OCI-LY3 (cell line): ENCODE measurements at regions not wholly inside any gene's neighbourhood (a gene's known extent, or its start where the extent isn't known, plus 50 kb on each side); places are given as distances from the start of the nearest gene placed in this dataset.

Source experiments
- H2AFZ ChIP-seq: fragments of 200-600, 300-600 bp; shearing (Covaris generic); 2 replicates; pipeline ENCODE4 v1.6.0; 2014; ENCODE audit warnings: antibody characterized with exemption, low read depth, low read length
- H3K27ac ChIP-seq: fragments of 200-600, 300-600 bp; sonication (generic); 2 replicates; pipeline ENCODE4 v1.5.1; 2014; ENCODE audit warnings: mild to moderate bottlenecking, low read length, moderate library complexity, mixed read lengths
- H3K27me3 ChIP-seq: fragments of 200-600, 300-600 bp; sonication (generic); 2 replicates; pipeline ENCODE4 v1.6.1; 2014; ENCODE audit warnings: low read depth, low read length, mixed read lengths
- H3K36me3 ChIP-seq: fragments of 200-600, 300-600 bp; sonication (generic); replicated peaks from 2 replicates; pipeline ENCODE3; 2014; ENCODE audit warnings: low read depth, low read length, mixed read lengths
- H3K4me1 ChIP-seq: fragments of 300-600, 200-600 bp; sonication (generic); 2 replicates; pipeline ENCODE4 v1.6.1; 2014; ENCODE audit warnings: low read length, mixed read lengths
- H3K4me2 ChIP-seq: fragments of 200-600, 300-600 bp; sonication (generic); 2 replicates; pipeline ENCODE4 v1.6.1; 2014; ENCODE audit warnings: low read length, mixed read lengths
- H3K4me3 ChIP-seq: fragments of 300-600, 200-600 bp; sonication (generic); 2 replicates; pipeline ENCODE4 v1.5.1; 2014; ENCODE audit warnings: antibody characterized with exemption, mild to moderate bottlenecking, low read length, moderate library complexity
- H3K79me2 ChIP-seq: fragments of 300-600, 200-600 bp; shearing (Covaris generic); 2 replicates; pipeline ENCODE4 v1.6.1; 2014; ENCODE audit warnings: mild to moderate bottlenecking, low read length, mixed read lengths
- H3K9ac ChIP-seq: fragments of 300-600, 200-600 bp; shearing (Covaris generic); 2 replicates; pipeline ENCODE4 v1.6.0; 2014; ENCODE audit warnings: mild to moderate bottlenecking, low read length, moderate library complexity
- H3K9me3 ChIP-seq: fragments of 200-600, 300-600 bp; shearing (Covaris generic); 2 replicates; pipeline ENCODE4 v1.6.1; 2014; ENCODE audit warnings: low read length, mixed read lengths; ENCODE audit not compliant: insufficient read depth
- H4K20me1 ChIP-seq: fragments of 200-600, 300-600 bp; sonication (generic); 2 replicates; pipeline ENCODE4 v1.6.1; 2016; ENCODE audit warnings: low read length, mixed read lengths; ENCODE audit not compliant: insufficient read depth
- CTCF ChIP-seq: fragments of 200-600, 300-600 bp; sonication (generic); IDR thresholded peaks from 2 replicates; pipeline ENCODE4 v1.5.1; 2014; ENCODE audit warnings: antibody characterized with exemption, low read length, low read depth
- EZH2phosphoT487 ChIP-seq: fragments of 200-600 bp; shearing (Covaris generic); IDR thresholded peaks from 2 replicates; pipeline ENCODE4 v1.6.1; 2018; ENCODE audit warnings: antibody characterized with exemption, mixed run types, low read depth

- H3K27ac ChIP-seq = no peak overlapping the region
- H3K4me3 ChIP-seq = no peak overlapping the region
- H4K20me1 ChIP-seq = no peaks in the 10 kb centered on the region
- peaks cover 20% of the 10 kb centered on the region for H3K4me1 ChIP-seq
- H3K27me3 ChIP-seq = no peaks in the 10 kb centered on the region
- H2AFZ ChIP-seq = no peak overlapping the region
- no peaks in the 10 kb centered on the region for H3K36me3 ChIP-seq
- H3K4me2 ChIP-seq = no peak overlapping the region
- no peak overlapping the region for H3K9ac ChIP-seq
- H3K9me3 ChIP-seq = no peaks in the 10 kb centered on the region
- H3K79me2 ChIP-seq = no peaks in the 10 kb centered on the region
- TF ChIP-seq EZH2phosphoT487 (no peak), CTCF (no peak)
Observed at GRCh38 chr7:142586611-142587010, 162.7 kb upstream of the PRSS1 start.

GRCh38 chr7:142585425-142585824 lies 163.8 kb upstream of the PRSS1 start:
- Histone ChIP-seq H3K9me3 (no peaks in the 10 kb centered on the region), H3K79me2 (no peaks in the 10 kb centered on the region), H3K9ac (no peak overlapping the region), H3K36me3 (no peaks in the 10 kb centered on the region), H3K27ac (no peak overlapping the region), H2AFZ (no peak overlapping the region), H3K27me3 (no peaks in the 10 kb centered on the region), H4K20me1 (no peaks in the 10 kb centered on the region), H3K4me3 (no peak overlapping the region), H3K4me1 (peaks cover 32% of the 10 kb centered on the region), H3K4me2 (no peak overlapping the region)
- TF ChIP-seq CTCF (peak; percentile 63), EZH2phosphoT487 (no peak)

GRCh38 chr7:142584765-142585164 lies 164.5 kb upstream of the PRSS1 start:
- Histone ChIP-seq H3K27ac (no peak overlapping the region), H3K9me3 (no peaks in the 10 kb centered on the region), H3K27me3 (no peaks in the 10 kb centered on the region), H3K4me1 (peaks cover 38% of the 10 kb centered on the region), H3K4me3 (no peak overlapping the region), H3K79me2 (no peaks in the 10 kb centered on the region), H3K36me3 (no peaks in the 10 kb centered on the region), H4K20me1 (no peaks in the 10 kb centered on the region), H3K9ac (no peak overlapping the region), H3K4me2 (no peak overlapping the region), H2AFZ (no peak overlapping the region)
- TF ChIP-seq CTCF (no peak), EZH2phosphoT487 (no peak)

- Histone ChIP-seq H3K4me3 (no peak overlapping the region), H3K9me3 (no peaks in the 10 kb centered on the region), H3K9ac (no peak overlapping the region), H3K4me2 (peak overlapping the region; percentile 32), H4K20me1 (no peaks in the 10 kb centered on the region), H3K4me1 (peaks cover 40% of the 10 kb centered on the region), H3K27me3 (no peaks in the 10 kb centered on the region), H3K79me2 (no peaks in the 10 kb centered on the region), H3K27ac (no peak overlapping the region), H3K36me3 (no peaks in the 10 kb centered on the region), H2AFZ (no peak overlapping the region)
- TF ChIP-seq CTCF = no peak
- TF ChIP-seq EZH2phosphoT487 = no peak
Observed at GRCh38 chr7:142583446-142583845, 165.8 kb upstream of the PRSS1 start.
